HEK293 (cell line): ENCODE measurements at regions not wholly inside any gene's neighbourhood (a gene's known extent, or its start where the extent isn't known, plus 50 kb on each side); places are given as distances from the start of the nearest gene placed in this dataset.

Experiments used
- SP7 ChIP-seq: fragments of 450-650 bp; formaldehyde crosslinking; IDR thresholded peaks from 2 replicates; pipeline ENCODE4 v1.5.1; 2016; ENCODE audit warnings: missing biosample characterization, missing genetic modification characterization
- TF ChIP-seq, protein P1 (sequence below): fragments of 450-650 bp; formaldehyde crosslinking; IDR thresholded peaks from 2 replicates; pipeline ENCODE4 v1.5.1; 2016; ENCODE audit warnings: missing biosample characterization, missing genetic modification characterization
- TF ChIP-seq, protein P2 (sequence below): fragments of 450-650 bp; formaldehyde crosslinking; IDR thresholded peaks from 2 replicates; pipeline ENCODE4 v1.5.1; 2016; ENCODE audit warnings: missing biosample characterization, missing genetic modification characterization

DNA sequence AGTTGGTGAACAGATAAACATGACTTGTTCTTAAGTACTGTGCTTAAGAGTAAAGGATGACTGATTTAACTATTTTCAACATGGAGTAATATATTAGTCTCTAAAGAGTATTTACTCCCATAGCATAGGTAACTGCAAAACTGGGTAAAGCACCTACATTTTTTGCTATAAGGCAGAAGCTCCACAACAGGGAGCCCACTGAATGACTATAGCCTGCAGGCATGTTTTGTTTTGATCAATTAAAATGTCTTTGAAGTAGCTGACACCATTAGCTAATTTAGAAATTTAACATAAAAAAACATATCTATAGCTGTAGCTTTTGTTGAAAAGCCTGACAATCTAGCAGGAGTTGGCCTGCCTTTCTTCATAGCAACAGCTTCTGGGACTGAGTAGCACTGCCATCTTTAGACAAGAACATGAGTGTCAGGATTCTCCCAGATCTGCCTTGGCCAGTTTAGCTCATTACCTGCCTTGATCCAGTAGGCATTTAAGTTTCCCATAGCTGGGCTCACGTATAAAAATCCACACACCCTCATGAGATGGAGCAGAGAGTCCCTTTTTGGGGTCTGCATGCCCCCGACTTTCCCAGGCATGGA lies 1935.1 kb upstream of the PIK3C3 start:
- TF ChIP-seq, protein P1, sequence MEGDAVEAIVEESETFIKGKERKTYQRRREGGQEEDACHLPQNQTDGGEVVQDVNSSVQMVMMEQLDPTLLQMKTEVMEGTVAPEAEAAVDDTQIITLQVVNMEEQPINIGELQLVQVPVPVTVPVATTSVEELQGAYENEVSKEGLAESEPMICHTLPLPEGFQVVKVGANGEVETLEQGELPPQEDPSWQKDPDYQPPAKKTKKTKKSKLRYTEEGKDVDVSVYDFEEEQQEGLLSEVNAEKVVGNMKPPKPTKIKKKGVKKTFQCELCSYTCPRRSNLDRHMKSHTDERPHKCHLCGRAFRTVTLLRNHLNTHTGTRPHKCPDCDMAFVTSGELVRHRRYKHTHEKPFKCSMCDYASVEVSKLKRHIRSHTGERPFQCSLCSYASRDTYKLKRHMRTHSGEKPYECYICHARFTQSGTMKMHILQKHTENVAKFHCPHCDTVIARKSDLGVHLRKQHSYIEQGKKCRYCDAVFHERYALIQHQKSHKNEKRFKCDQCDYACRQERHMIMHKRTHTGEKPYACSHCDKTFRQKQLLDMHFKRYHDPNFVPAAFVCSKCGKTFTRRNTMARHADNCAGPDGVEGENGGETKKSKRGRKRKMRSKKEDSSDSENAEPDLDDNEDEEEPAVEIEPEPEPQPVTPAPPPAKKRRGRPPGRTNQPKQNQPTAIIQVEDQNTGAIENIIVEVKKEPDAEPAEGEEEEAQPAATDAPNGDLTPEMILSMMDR (tag by site-specific recombination): no peak
- TF ChIP-seq SP7 (tag by site-specific recombination): no peak
- TF ChIP-seq, protein P2, sequence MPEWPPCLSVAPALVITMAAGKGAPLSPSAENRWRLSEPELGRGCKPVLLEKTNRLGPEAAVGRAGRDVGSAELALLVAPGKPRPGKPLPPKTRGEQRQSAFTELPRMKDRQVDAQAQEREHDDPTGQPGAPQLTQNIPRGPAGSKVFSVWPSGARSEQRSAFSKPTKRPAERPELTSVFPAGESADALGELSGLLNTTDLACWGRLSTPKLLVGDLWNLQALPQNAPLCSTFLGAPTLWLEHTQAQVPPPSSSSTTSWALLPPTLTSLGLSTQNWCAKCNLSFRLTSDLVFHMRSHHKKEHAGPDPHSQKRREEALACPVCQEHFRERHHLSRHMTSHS: no peak
